ENCODE measurements at regions not wholly inside any gene's neighbourhood (a gene's known extent, or its start where the extent isn't known, plus 50 kb on each side); places are given as distances from the start of the nearest gene placed in this dataset.
"Not testable (repeated sequence)": the region's sequence is repeated elsewhere in the genome, so short reads cannot be mapped to it uniquely, and the experiment has no call there.

DNA sequence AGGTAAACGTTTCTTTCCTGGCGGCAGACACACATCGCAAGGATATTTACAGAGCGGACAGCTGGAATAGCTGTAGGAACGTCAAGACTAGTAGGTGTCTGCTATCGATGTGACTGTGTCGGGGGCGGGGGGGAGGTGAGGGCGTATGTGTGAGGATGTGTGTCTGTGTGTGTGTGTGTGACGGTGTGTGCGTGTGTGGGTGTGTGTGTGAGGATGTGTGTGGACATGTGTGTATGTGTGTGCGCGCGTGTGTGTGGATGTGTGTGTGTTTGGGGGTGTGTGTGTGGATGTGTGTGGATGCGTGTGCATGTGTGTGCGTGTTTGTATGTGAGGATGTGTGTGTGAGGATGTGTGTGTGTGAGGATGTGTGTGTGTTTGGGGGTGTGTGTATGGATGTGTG, 55.4 kb downstream of the PNMA6F start:
- H3K56ac ChIP-seq (replicated peaks; ENCODE audit: insufficient read length, low read depth, low read length); H3K23me2 ChIP-seq (ENCODE audit: low read depth, low read length); H2BK5ac ChIP-seq (ENCODE audit: low read depth, low read length); H3K23ac ChIP-seq (ENCODE audit: insufficient read length); H4K8ac ChIP-seq (ENCODE audit: extremely low read depth, insufficient read depth, low read length); FAIRE-seq; H4K5ac ChIP-seq (ENCODE audit: insufficient read length, low read depth, low read length); H3K4ac ChIP-seq (replicated peaks; ENCODE audit: insufficient read length, low read depth, low read length); H3K4me3 ChIP-seq (ENCODE audit: extremely low read depth in 1 of 4, insufficient read depth in 2 of 4, low read depth in 3 of 4, low read length in 4 of 4); H3K4me1 ChIP-seq (replicated peaks in 1 of 4; ENCODE audit: control insufficient read depth in 3 of 4, insufficient read depth in 4 of 4, low read length in 3 of 4); CTCF ChIA-PET (ENCODE audit: partially characterized antibody); H2BK12ac ChIP-seq (ENCODE audit: low read depth, low read length); H3K27me3 ChIP-seq (replicated peaks in 1 of 4; ENCODE audit: control insufficient read depth in 3 of 4, extremely low read depth in 1 of 4, insufficient read depth in 3 of 4, low read length in 3 of 4); H3K4me2 ChIP-seq (ENCODE audit: insufficient read depth in 1 of 2, low read depth in 2 of 2, low read length in 2 of 2); H4K91ac ChIP-seq (replicated peaks; ENCODE audit: insufficient read length, low read length); H2AFZ ChIP-seq (ENCODE audit: low read length); H3K36me3 ChIP-seq (ENCODE audit: control insufficient read depth in 2 of 4, insufficient read depth in 4 of 4, low read length in 3 of 4); H2AK5ac ChIP-seq (ENCODE audit: low read depth, low read length); H3K79me1 ChIP-seq (ENCODE audit: low read depth, low read length); H3K14ac ChIP-seq (ENCODE audit: insufficient read length); H2BK15ac ChIP-seq (ENCODE audit: low read length); POLR2A ChIA-PET (ENCODE audit: partially characterized antibody); H2BK20ac ChIP-seq (ENCODE audit: low read length); H4K20me1 ChIP-seq (replicated peaks in 1 of 2; ENCODE audit: control insufficient read depth in 1 of 2, insufficient read depth in 2 of 2, low read length in 2 of 2); H2BK120ac ChIP-seq (replicated peaks; ENCODE audit: low read depth, low read length); H3K9ac ChIP-seq (replicated peaks in 1 of 4; ENCODE audit: extremely low read depth in 1 of 4, low read depth in 3 of 4, low read length in 3 of 4); H3K79me2 ChIP-seq (ENCODE audit: control insufficient read depth in 1 of 2, insufficient read depth in 2 of 2, low read length in 2 of 2); DNase-seq (ENCODE audit: low read depth in 1 of 2, low spot score in 2 of 2); H3K9me3 ChIP-seq (ENCODE audit: insufficient read depth in 2 of 2, low read depth in 1 of 2, low read length in 1 of 2); H3K27ac ChIP-seq (ENCODE audit: low read depth, low read length); H3K18ac ChIP-seq (ENCODE audit: extremely low read depth, low read length): not testable (repeated sequence)
- 95% methylated on average over 6 of the region's 16 CpGs; no CpG with 5 or more reads in 1 of the 2 experiments for WGBS, 2 experiments (ENCODE audit: extremely low coverage in 1 of 2, insufficient coverage in 1 of 2, insufficient read length in 1 of 2, insufficient replicate concordance in 2 of 2, low coverage in 1 of 2, low lambda C conversion rate in 2 of 2, missing lambda C conversion rate in 1 of 2)

- H4K20me1 ChIP-seq (replicated peaks in 1 of 2; ENCODE audit: control insufficient read depth in 1 of 2, insufficient read depth in 2 of 2, low read length in 2 of 2); H3K18ac ChIP-seq (ENCODE audit: extremely low read depth, low read length); H3K27me3 ChIP-seq (replicated peaks in 1 of 4; ENCODE audit: control insufficient read depth in 3 of 4, extremely low read depth in 1 of 4, insufficient read depth in 3 of 4, low read length in 3 of 4); H3K4me2 ChIP-seq (ENCODE audit: insufficient read depth in 1 of 2, low read depth in 2 of 2, low read length in 2 of 2); H3K27ac ChIP-seq (ENCODE audit: low read depth, low read length); POLR2A ChIA-PET (ENCODE audit: partially characterized antibody); H4K5ac ChIP-seq (ENCODE audit: insufficient read length, low read depth, low read length); H3K79me1 ChIP-seq (ENCODE audit: low read depth, low read length); H3K4me1 ChIP-seq (replicated peaks in 1 of 4; ENCODE audit: control insufficient read depth in 3 of 4, insufficient read depth in 4 of 4, low read length in 3 of 4); H3K36me3 ChIP-seq (ENCODE audit: control insufficient read depth in 2 of 4, insufficient read depth in 4 of 4, low read length in 3 of 4); H3K9me3 ChIP-seq (ENCODE audit: insufficient read depth in 2 of 2, low read depth in 1 of 2, low read length in 1 of 2); FAIRE-seq; H2AK5ac ChIP-seq (ENCODE audit: low read depth, low read length); H3K4me3 ChIP-seq (ENCODE audit: extremely low read depth in 1 of 4, insufficient read depth in 2 of 4, low read depth in 3 of 4, low read length in 4 of 4); H2BK15ac ChIP-seq (ENCODE audit: low read length); H2BK120ac ChIP-seq (replicated peaks; ENCODE audit: low read depth, low read length); H3K23ac ChIP-seq (ENCODE audit: insufficient read length); H3K79me2 ChIP-seq (ENCODE audit: control insufficient read depth in 1 of 2, insufficient read depth in 2 of 2, low read length in 2 of 2); H2AFZ ChIP-seq (ENCODE audit: low read length); H3K14ac ChIP-seq (ENCODE audit: insufficient read length); H3K56ac ChIP-seq (replicated peaks; ENCODE audit: insufficient read length, low read depth, low read length); H3K4ac ChIP-seq (replicated peaks; ENCODE audit: insufficient read length, low read depth, low read length); CTCF ChIA-PET (ENCODE audit: partially characterized antibody); H4K8ac ChIP-seq (ENCODE audit: extremely low read depth, insufficient read depth, low read length); DNase-seq (ENCODE audit: low read depth in 1 of 2, low spot score in 2 of 2); H3K9ac ChIP-seq (replicated peaks in 1 of 4; ENCODE audit: extremely low read depth in 1 of 4, low read depth in 3 of 4, low read length in 3 of 4); H2BK20ac ChIP-seq (ENCODE audit: low read length); H4K91ac ChIP-seq (replicated peaks; ENCODE audit: insufficient read length, low read length); H2BK5ac ChIP-seq (ENCODE audit: low read depth, low read length); H2BK12ac ChIP-seq (ENCODE audit: low read depth, low read length); H3K23me2 ChIP-seq (ENCODE audit: low read depth, low read length): not testable (repeated sequence)
- no CpG with 5 or more reads among the region's 4 CpGs for WGBS, 2 experiments (ENCODE audit: extremely low coverage in 1 of 2, insufficient coverage in 1 of 2, insufficient read length in 1 of 2, insufficient replicate concordance in 2 of 2, low coverage in 1 of 2, low lambda C conversion rate in 2 of 2, missing lambda C conversion rate in 1 of 2)
Measured at GRCh38 chrX:153260468-153260867, 61.1 kb downstream of the PNMA6F start.

All from H1 (cell line).